ENCODE measurements at regions not wholly inside any gene's neighbourhood (a gene's known extent, or its start where the extent isn't known, plus 50 kb on each side); places are given as distances from the start of the nearest gene placed in this dataset.

DNA sequence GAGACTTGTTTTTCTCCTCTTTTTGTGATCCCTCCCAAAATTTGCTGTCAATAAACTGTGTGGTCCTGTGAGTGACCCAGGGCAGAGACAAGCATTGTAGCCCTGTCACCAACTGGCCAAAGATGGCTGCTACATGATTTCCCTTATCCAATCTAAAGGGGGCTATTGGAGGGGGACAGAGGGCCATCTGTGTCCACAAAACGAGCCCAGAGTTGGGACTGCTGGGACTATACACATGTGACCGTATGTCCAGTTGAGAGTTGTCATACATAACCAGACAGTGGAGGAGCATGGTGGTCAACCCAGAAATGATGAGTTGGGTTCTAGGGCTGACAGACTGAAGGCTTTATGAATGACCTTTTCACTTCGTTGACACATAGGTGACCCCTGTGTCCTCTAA, 55.3 kb upstream of the SDK1 start:
- TF ChIP-seq, protein P1, sequence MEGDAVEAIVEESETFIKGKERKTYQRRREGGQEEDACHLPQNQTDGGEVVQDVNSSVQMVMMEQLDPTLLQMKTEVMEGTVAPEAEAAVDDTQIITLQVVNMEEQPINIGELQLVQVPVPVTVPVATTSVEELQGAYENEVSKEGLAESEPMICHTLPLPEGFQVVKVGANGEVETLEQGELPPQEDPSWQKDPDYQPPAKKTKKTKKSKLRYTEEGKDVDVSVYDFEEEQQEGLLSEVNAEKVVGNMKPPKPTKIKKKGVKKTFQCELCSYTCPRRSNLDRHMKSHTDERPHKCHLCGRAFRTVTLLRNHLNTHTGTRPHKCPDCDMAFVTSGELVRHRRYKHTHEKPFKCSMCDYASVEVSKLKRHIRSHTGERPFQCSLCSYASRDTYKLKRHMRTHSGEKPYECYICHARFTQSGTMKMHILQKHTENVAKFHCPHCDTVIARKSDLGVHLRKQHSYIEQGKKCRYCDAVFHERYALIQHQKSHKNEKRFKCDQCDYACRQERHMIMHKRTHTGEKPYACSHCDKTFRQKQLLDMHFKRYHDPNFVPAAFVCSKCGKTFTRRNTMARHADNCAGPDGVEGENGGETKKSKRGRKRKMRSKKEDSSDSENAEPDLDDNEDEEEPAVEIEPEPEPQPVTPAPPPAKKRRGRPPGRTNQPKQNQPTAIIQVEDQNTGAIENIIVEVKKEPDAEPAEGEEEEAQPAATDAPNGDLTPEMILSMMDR (IDR thresholded peaks at IDR 0.05; ENCODE audit: insufficient read depth, missing control alignments): no peak
- no peak for DNase-seq (ENCODE audit: insufficient read length, low spot score)
- no peak for FAIRE-seq

GRCh38 chr7:3246127-3246526, 54.9 kb upstream of the SDK1 start:
- TF ChIP-seq, protein P1 (IDR thresholded peaks at IDR 0.05; ENCODE audit: insufficient read depth, missing control alignments): no peak
- DNase-seq (ENCODE audit: insufficient read length, low spot score): no peak
- FAIRE-seq: no peak

DNA sequence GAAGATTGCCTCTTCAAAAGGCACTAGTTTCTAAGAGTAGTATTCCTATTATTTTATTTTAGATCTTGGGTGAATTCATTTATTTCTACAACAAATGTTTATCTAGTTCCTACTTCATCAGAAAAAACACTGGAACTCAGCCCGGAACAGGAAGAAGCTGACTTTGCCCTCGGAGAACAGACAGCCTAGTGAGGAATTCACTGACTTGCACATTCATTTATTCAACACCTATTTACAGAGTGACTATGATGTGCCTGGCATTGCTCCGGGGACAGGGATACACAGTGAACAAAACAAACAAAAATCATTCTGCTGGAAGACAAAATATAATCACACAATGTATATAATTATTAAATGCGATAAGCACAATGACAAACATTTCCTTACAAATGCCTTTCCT, 54.4 kb upstream of the SDK1 start:
- TF ChIP-seq, protein P1 (IDR thresholded peaks at IDR 0.05; ENCODE audit: insufficient read depth, missing control alignments): no peak
- no peak for DNase-seq (ENCODE audit: insufficient read length, low spot score)
- no peak for FAIRE-seq

GRCh38 chr7:3250725-3251124, 50.3 kb upstream of the SDK1 start:
- FAIRE-seq (no peak), DNase-seq (ENCODE audit: insufficient read length, low spot score) (no peak)
- TF ChIP-seq, protein P1 (IDR thresholded peaks at IDR 0.05; ENCODE audit: insufficient read depth, missing control alignments): no peak

Measured in D721Med (cell line).